IMR-90 (cell line): ENCODE measurements at regions not wholly inside any gene's neighbourhood (a gene's known extent, or its start where the extent isn't known, plus 50 kb on each side); places are given as distances from the start of the nearest gene placed in this dataset.

Experiments
- ATAC-seq: fragments of 200-7000 bp; cut with Tn5 transposase; 2 replicates; pipeline ENCODE4 v1.9.1; 2020; ENCODE audit warnings: low read depth, mild to moderate bottlenecking, moderate library complexity
- BruUV-seq: library from RNA; stranded (reverse); fragments of 400-500 nt; replicated peaks from 2 replicates; lab custom pipeline; 2021; lab: Mats Ljungman, UMichigan
- CTCF ChIA-PET: fragments of 300-600 bp; formaldehyde crosslinking; extraction: SDS; loops from one replicate; lab custom pipeline; 2021; ENCODE audit warnings: antibody characterized with exemption; lab: Yijun Ruan, JAX
- POLR2A ChIA-PET: fragments of 300-600 bp; sonication (Branson Sonifier 250); formaldehyde crosslinking; loops from one replicate; lab custom pipeline; 2022; ENCODE audit warnings: antibody characterized with exemption; ENCODE audit not compliant: unreplicated experiment; lab: Charles Lee
- DNase-seq: peaks from one replicate; pipeline ENCODE4 v3.0.0; 2013
- H2AFZ ChIP-seq: replicated peaks from 2 replicates; pipeline ENCODE3; 2013; ENCODE audit warnings: low read length, mild to moderate bottlenecking; ENCODE audit not compliant: poor library complexity
- H2AK5ac ChIP-seq: 2 replicates; pipeline ENCODE4 v1.6.1; 2013; ENCODE audit warnings: low read depth, low read length, inconsistent platforms
- H2AK9ac ChIP-seq: replicated peaks from 2 replicates; pipeline ENCODE3; 2013; ENCODE audit warnings: mild to moderate bottlenecking, low read depth, low read length, moderate library complexity; ENCODE audit not compliant: poor library complexity
- H2BK120ac ChIP-seq: 2 replicates; pipeline ENCODE4 v1.6.1; 2013; ENCODE audit warnings: low read depth, low read length, inconsistent platforms
- H2BK15ac ChIP-seq: 3 replicates; pipeline ENCODE4 v1.6.1; 2013; ENCODE audit warnings: low read depth, low read length, inconsistent platforms
- H2BK20ac ChIP-seq: 2 replicates; pipeline ENCODE4 v1.6.1; 2013; ENCODE audit warnings: low read depth, mild to moderate bottlenecking, inconsistent platforms, low read length, moderate library complexity
- H2BK5ac ChIP-seq: 2 replicates; pipeline ENCODE4 v1.6.1; 2013; ENCODE audit warnings: mild to moderate bottlenecking, low read depth, low read length, inconsistent platforms; ENCODE audit not compliant: poor library complexity, severe bottlenecking
- H3K14ac ChIP-seq: replicated peaks from 2 replicates; pipeline ENCODE4 v1.6.1; 2013; ENCODE audit warnings: low read depth, low read length, inconsistent platforms
- H3K18ac ChIP-seq: 2 replicates; pipeline ENCODE4 v1.6.1; 2013; ENCODE audit warnings: low read depth, low read length, control low read depth
- H3K23ac ChIP-seq: 2 replicates; pipeline ENCODE4 v1.6.1; 2013; ENCODE audit warnings: low read depth, low read length, inconsistent platforms
- H3K27ac ChIP-seq: 2 replicates; pipeline ENCODE4 v1.5.1; 2013; ENCODE audit warnings: mild to moderate bottlenecking, control low read depth, low read length; ENCODE audit not compliant: insufficient read depth
- H3K27me3 ChIP-seq: 2 replicates; pipeline ENCODE4 v1.6.1; 2013; ENCODE audit warnings: low read length; ENCODE audit not compliant: control insufficient read depth, insufficient read depth
- H3K36me3 ChIP-seq: 2 replicates; pipeline ENCODE4 v1.6.1; 2013; ENCODE audit warnings: low read length, mixed read lengths; ENCODE audit not compliant: control insufficient read depth, insufficient read depth
- H3K4ac ChIP-seq: 2 replicates; pipeline ENCODE4 v1.6.1; 2013; ENCODE audit warnings: low read depth, low read length, inconsistent platforms
- H3K4me1 ChIP-seq: 2 replicates; pipeline ENCODE4 v1.6.1; 2013; ENCODE audit warnings: low read length, mixed read lengths; ENCODE audit not compliant: control insufficient read depth, insufficient read depth
- H3K4me2 ChIP-seq: 2 replicates; pipeline ENCODE4 v1.6.1; 2013; ENCODE audit warnings: low read depth, mild to moderate bottlenecking, control low read depth, low read length, moderate library complexity
- H3K4me3 ChIP-seq: 2 replicates; pipeline ENCODE4 v1.5.1; 2013; ENCODE audit warnings: low read depth, mild to moderate bottlenecking, control low read depth, low read length, moderate library complexity; ENCODE audit not compliant: insufficient read depth
- H3K56ac ChIP-seq: 2 replicates; pipeline ENCODE4 v1.6.1; 2013; ENCODE audit warnings: low read length, inconsistent platforms; ENCODE audit not compliant: insufficient read depth; ENCODE audit errors: extremely low read depth
- H3K79me1 ChIP-seq, 2 experiments: 2 replicates each; pipeline ENCODE4 v1.6.1; 2013; ENCODE audit warnings: low read length in 2 of 2, inconsistent platforms in 1 of 2, low read depth in 1 of 2
- H3K9ac ChIP-seq: 2 replicates; pipeline ENCODE4 v1.6.1; 2013; ENCODE audit warnings: low read depth, low read length, control low read depth
- H3K9me1 ChIP-seq: 2 replicates; pipeline ENCODE4 v1.6.1; 2013; ENCODE audit warnings: low read length, inconsistent platforms; ENCODE audit not compliant: insufficient read depth
- H3K9me3 ChIP-seq: 2 replicates; pipeline ENCODE4 v1.6.1; 2013; ENCODE audit warnings: low read length; ENCODE audit not compliant: control insufficient read depth, insufficient read depth
- H4K20me1 ChIP-seq: 2 replicates; pipeline ENCODE4 v1.6.1; 2013; ENCODE audit warnings: low read length, inconsistent platforms; ENCODE audit not compliant: insufficient read depth
- H4K5ac ChIP-seq: 2 replicates; pipeline ENCODE4 v1.6.1; 2013; ENCODE audit warnings: mild to moderate bottlenecking, low read depth, low read length, control low read depth
- H4K8ac ChIP-seq, 2 experiments: 2 replicates each; pipeline ENCODE4 v1.6.1; 2013; ENCODE audit warnings: low read depth in 2 of 2, low read length in 2 of 2, control low read depth in 1 of 2, inconsistent platforms in 1 of 2
- H4K91ac ChIP-seq: 2 replicates; pipeline ENCODE4 v1.6.1; 2013; ENCODE audit warnings: low read depth, low read length, inconsistent platforms; ENCODE audit not compliant: insufficient read depth
- BHLHE40 ChIP-seq: fragments of 150-350 bp; IDR thresholded peaks from 2 replicates; pipeline ENCODE4 v1.6.1; 2016; ENCODE audit warnings: mild to moderate bottlenecking, low read depth, low read length
- CEBPB ChIP-seq: IDR thresholded peaks from 2 replicates; pipeline ENCODE4 v1.6.1; 2012; ENCODE audit warnings: low read depth, low read length, improper control_type of control experiment
- CHD1 ChIP-seq: IDR thresholded peaks from 2 replicates; pipeline ENCODE4 v1.6.1; 2012; ENCODE audit warnings: low read depth, low read length, improper control_type of control experiment
- FOS ChIP-seq: fragments of 150-350 bp; IDR thresholded peaks from 2 replicates; pipeline ENCODE4 v1.6.1; 2016; ENCODE audit warnings: low read depth, low read length
- MAFK ChIP-seq: IDR thresholded peaks from 2 replicates; pipeline ENCODE4 v1.6.1; 2012; ENCODE audit warnings: low read depth, low read length, improper control_type of control experiment
- MAZ ChIP-seq: IDR thresholded peaks from 2 replicates; pipeline ENCODE4 v1.6.1; 2012; ENCODE audit warnings: low read depth, mild to moderate bottlenecking, low read length, improper control_type of control experiment, moderate library complexity, borderline replicate concordance
- MXI1 ChIP-seq: IDR thresholded peaks from 2 replicates; pipeline ENCODE4 v1.6.1; 2012; ENCODE audit warnings: low read depth, mild to moderate bottlenecking, low read length, moderate library complexity, borderline replicate concordance
- NFE2L2 ChIP-seq: fragments of 150-350 bp; IDR thresholded peaks from 2 replicates; pipeline ENCODE4 v1.6.1; 2016; ENCODE audit warnings: low read depth, mild to moderate bottlenecking, low read length
- POLR2A ChIP-seq: IDR thresholded peaks from 2 replicates; pipeline ENCODE4 v1.6.1; 2012; ENCODE audit warnings: mild to moderate bottlenecking, low read depth, low read length
- RAD21 ChIP-seq: IDR thresholded peaks from 2 replicates; pipeline ENCODE4 v1.6.1; 2012; ENCODE audit warnings: low read length, improper control_type of control experiment
- RCOR1 ChIP-seq: IDR thresholded peaks from 2 replicates; pipeline ENCODE4 v1.6.1; 2012; ENCODE audit warnings: mild to moderate bottlenecking, low read length, improper control_type of control experiment; ENCODE audit not compliant: insufficient replicate concordance
- RFX5 ChIP-seq: IDR thresholded peaks from 2 replicates; pipeline ENCODE4 v1.8.0; 2012; ENCODE audit warnings: low read depth, mild to moderate bottlenecking, low read length, moderate library complexity
- SMC3 ChIP-seq: fragments of 150-350 bp; IDR thresholded peaks from 2 replicates; pipeline ENCODE4 v1.6.1; 2016; ENCODE audit warnings: low read depth, mild to moderate bottlenecking, antibody characterized with exemption, low read length, moderate library complexity
- whole genome bisulfite sequencing, 2 experiments: methylation state at CpG; one replicate each; pipeline versions ENCODE4 v1.1.5 to v1.1.7; 2013; ENCODE audit warnings: missing lambda C conversion rate in 2 of 2; ENCODE audit not compliant: insufficient read length in 1 of 2; ENCODE audit errors: extremely low coverage in 2 of 2; 5-methylcytosine and 5-hydroxymethylcytosine counted together
- dilution Hi-C: fragments of 300-500 bp; cut with HindIII; formaldehyde crosslinking; loops from one replicate; pipeline ENCODE4 v1.14.3; 2018; ENCODE audit warnings: low sequenced_read_pairs; ENCODE audit not compliant: unreplicated experiment
- in situ Hi-C: fragments of 300-500 bp; cut with MboI; formaldehyde crosslinking; loops from 3 replicates; pipeline ENCODE4 v1.14.3; 2019; ENCODE audit warnings: low sequenced_read_pairs, inconsistent platforms, mixed read lengths
- intact Hi-C: fragments of 100-400 bp; cut with micrococcal nuclease; formaldehyde crosslinking; loops from 2 replicates; pipeline ENCODE4 v1.10.0; 2022
- TF ChIP-seq, protein P1 (sequence below): fragments of 150-350 bp; IDR thresholded peaks from 2 replicates; pipeline ENCODE4 v1.6.1; 2016; ENCODE audit warnings: low read depth, mild to moderate bottlenecking, low read length, moderate library complexity, borderline replicate concordance
- TF ChIP-seq, protein P2 (sequence below): fragments of 150-350 bp; IDR thresholded peaks from 2 replicates; pipeline ENCODE4 v1.6.1; 2017; ENCODE audit warnings: mild to moderate bottlenecking, antibody characterized with exemption, low read length, low read depth
- TF ChIP-seq, protein P3 (sequence below): conservative IDR thresholded peaks from 2 replicates; pipeline ENCODE4 v1.5.1; 2012; ENCODE audit warnings: mild to moderate bottlenecking, low read depth, low read length, improper control_type of control experiment

DNA sequence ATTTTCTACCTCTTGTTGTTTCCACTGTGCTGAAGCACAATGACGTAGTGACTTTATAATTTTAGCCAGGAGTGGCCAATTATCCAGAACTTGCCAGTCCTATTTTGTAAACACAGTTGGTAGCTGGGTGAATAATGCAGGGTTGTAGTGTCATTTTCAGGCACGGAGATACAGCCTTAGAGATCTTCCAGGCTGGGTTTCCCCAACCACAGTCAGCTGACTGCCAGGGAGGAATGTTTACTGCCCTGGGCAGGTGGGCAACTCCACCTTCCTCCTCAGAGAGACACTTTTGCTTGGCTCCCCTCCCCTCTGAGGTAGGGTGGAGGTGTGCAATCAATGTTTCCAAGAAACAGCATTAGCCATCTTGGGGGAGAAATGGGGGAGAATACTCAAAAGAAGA, 228.1 kb upstream of the NR4A3 start:
- POLR2A ChIA-PET, result no interaction called here
- H3K9ac ChIP-seq, result no peak overlapping the region

More for the DNA sequence above, 228.1 kb upstream of the NR4A3 start:
- Histone ChIP-seq H3K14ac (no peak overlapping the region), H4K5ac (no peak overlapping the region), H2AK5ac (no peak overlapping the region), H3K4me2 (no peak overlapping the region), H2AFZ (no peak overlapping the region), H3K9me1 (no peaks in the 10 kb centered on the region), H3K9me3 (no peaks in the 10 kb centered on the region), H3K4ac (no peak overlapping the region), H3K79me1 (no peaks in the 10 kb centered on the region), H4K20me1 (no peaks in the 10 kb centered on the region), H3K27me3 (peaks cover 5% of the 10 kb centered on the region), H2AK9ac (no peak overlapping the region), H3K56ac (no peak overlapping the region), H3K36me3 (no peaks in the 10 kb centered on the region), H3K4me3 (no peak overlapping the region), H3K4me1 (no peaks in the 10 kb centered on the region), H4K91ac (no peak overlapping the region), H3K18ac (no peak overlapping the region), H2BK5ac (no peak overlapping the region), H2BK15ac (no peak overlapping the region), H3K27ac (no peak overlapping the region), H2BK20ac (no peak overlapping the region), H2BK120ac (no peak overlapping the region), H4K8ac (no peak overlapping the region), H3K23ac (no peak overlapping the region)
- no peak for DNase-seq
- in situ Hi-C loops (no loop called here), dilution Hi-C loops (no loop called here), intact Hi-C loops (no loop called here)
- CTCF ChIA-PET, result no interaction called here
- ATAC-seq, result no peak
- no TSS peak for BruUV-seq
- TF ChIP-seq FOS, result no peak
- TF ChIP-seq NFE2L2, result no peak
- TF ChIP-seq RFX5, result no peak
- TF ChIP-seq RCOR1, result no peak
- TF ChIP-seq, protein P1, sequence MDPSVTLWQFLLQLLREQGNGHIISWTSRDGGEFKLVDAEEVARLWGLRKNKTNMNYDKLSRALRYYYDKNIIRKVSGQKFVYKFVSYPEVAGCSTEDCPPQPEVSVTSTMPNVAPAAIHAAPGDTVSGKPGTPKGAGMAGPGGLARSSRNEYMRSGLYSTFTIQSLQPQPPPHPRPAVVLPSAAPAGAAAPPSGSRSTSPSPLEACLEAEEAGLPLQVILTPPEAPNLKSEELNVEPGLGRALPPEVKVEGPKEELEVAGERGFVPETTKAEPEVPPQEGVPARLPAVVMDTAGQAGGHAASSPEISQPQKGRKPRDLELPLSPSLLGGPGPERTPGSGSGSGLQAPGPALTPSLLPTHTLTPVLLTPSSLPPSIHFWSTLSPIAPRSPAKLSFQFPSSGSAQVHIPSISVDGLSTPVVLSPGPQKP, result no peak
- TF ChIP-seq POLR2A, result no peak
- TF ChIP-seq, protein P2, sequence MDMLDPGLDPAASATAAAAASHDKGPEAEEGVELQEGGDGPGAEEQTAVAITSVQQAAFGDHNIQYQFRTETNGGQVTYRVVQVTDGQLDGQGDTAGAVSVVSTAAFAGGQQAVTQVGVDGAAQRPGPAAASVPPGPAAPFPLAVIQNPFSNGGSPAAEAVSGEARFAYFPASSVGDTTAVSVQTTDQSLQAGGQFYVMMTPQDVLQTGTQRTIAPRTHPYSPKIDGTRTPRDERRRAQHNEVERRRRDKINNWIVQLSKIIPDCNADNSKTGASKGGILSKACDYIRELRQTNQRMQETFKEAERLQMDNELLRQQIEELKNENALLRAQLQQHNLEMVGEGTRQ, result no peak
- TF ChIP-seq CHD1, result no peak
- TF ChIP-seq, protein P3, sequence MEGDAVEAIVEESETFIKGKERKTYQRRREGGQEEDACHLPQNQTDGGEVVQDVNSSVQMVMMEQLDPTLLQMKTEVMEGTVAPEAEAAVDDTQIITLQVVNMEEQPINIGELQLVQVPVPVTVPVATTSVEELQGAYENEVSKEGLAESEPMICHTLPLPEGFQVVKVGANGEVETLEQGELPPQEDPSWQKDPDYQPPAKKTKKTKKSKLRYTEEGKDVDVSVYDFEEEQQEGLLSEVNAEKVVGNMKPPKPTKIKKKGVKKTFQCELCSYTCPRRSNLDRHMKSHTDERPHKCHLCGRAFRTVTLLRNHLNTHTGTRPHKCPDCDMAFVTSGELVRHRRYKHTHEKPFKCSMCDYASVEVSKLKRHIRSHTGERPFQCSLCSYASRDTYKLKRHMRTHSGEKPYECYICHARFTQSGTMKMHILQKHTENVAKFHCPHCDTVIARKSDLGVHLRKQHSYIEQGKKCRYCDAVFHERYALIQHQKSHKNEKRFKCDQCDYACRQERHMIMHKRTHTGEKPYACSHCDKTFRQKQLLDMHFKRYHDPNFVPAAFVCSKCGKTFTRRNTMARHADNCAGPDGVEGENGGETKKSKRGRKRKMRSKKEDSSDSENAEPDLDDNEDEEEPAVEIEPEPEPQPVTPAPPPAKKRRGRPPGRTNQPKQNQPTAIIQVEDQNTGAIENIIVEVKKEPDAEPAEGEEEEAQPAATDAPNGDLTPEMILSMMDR, result no peak
- no peak for TF ChIP-seq RAD21
- TF ChIP-seq BHLHE40, result no peak
- TF ChIP-seq CEBPB, result no peak
- TF ChIP-seq MAFK, result no peak
- TF ChIP-seq MAZ, result no peak
- no peak for TF ChIP-seq MXI1
- TF ChIP-seq SMC3, result no peak
- WGBS, 2 experiments, result no CpG with 5 or more reads among the region's 2 CpGs
